K562 (cell line): ENCODE measurements at regions not wholly inside any gene's neighbourhood (a gene's known extent, or its start where the extent isn't known, plus 50 kb on each side); places are given as distances from the start of the nearest gene placed in this dataset.

Source experiments
- ATF7 ChIP-seq: fragments of 450-650 bp; IDR thresholded peaks from 2 replicates; pipeline ENCODE4 v1.7.1; 2014; ENCODE audit warnings: mild to moderate bottlenecking, moderate library complexity
- CTBP1 ChIP-seq: fragments of 450-650 bp; IDR thresholded peaks from 2 replicates; pipeline ENCODE4 v1.6.1; 2016; ENCODE audit warnings: borderline replicate concordance
- FOXA1 ChIP-seq: fragments of 450-650 bp; IDR thresholded peaks from 2 replicates; pipeline ENCODE4 v1.6.1; 2016; ENCODE audit warnings: mild to moderate bottlenecking, borderline replicate concordance
- HDGF ChIP-seq: fragments of 450-650 bp; IDR thresholded peaks from 2 replicates; pipeline ENCODE4 v1.6.1; 2016
- KAT7 ChIP-seq: sonication (generic); formaldehyde crosslinking; IDR thresholded peaks from 2 replicates; pipeline ENCODE4 v1.8.0; 2022; ENCODE audit warnings: missing genetic modification reagents, mild to moderate bottlenecking, borderline replicate concordance
- MEIS2 ChIP-seq: fragments of 450-650 bp; IDR thresholded peaks from 2 replicates; pipeline ENCODE4 v1.6.1; 2014; ENCODE audit warnings: mild to moderate bottlenecking; ENCODE audit not compliant: partially characterized antibody
- NBN ChIP-seq: fragments of 450-650 bp; IDR thresholded peaks from 2 replicates; pipeline ENCODE4 v1.6.1; 2016; ENCODE audit warnings: low read depth, mild to moderate bottlenecking
- NCOR1 ChIP-seq: fragments of 450-650 bp; IDR thresholded peaks from 2 replicates; pipeline ENCODE4 v1.6.1; 2016; ENCODE audit warnings: mild to moderate bottlenecking, moderate library complexity
- PHF20 ChIP-seq: fragments of 450-650 bp; IDR thresholded peaks from 2 replicates; pipeline ENCODE4 v1.6.1; 2018; ENCODE audit not compliant: partially characterized antibody
- POLR2G ChIP-seq: fragments of 200-400 bp; formaldehyde crosslinking; IDR thresholded peaks from 2 replicates; pipeline ENCODE4 v1.6.1; 2017; ENCODE audit warnings: low read depth, mild to moderate bottlenecking, antibody characterized with exemption, low read length, moderate library complexity
- PURB ChIP-seq: sonication (generic); formaldehyde crosslinking; IDR thresholded peaks from 2 replicates; pipeline ENCODE4 v1.9.0; 2021; ENCODE audit warnings: low read depth, mild to moderate bottlenecking, missing genetic modification reagents
- RFX1 ChIP-seq: fragments of 450-650 bp; IDR thresholded peaks from 2 replicates; pipeline ENCODE4 v1.6.1; 2016; ENCODE audit warnings: mild to moderate bottlenecking, moderate library complexity
- SOX6 ChIP-seq: fragments of 450-650 bp; IDR thresholded peaks from 2 replicates; pipeline ENCODE4 v1.6.1; 2014; ENCODE audit warnings: mild to moderate bottlenecking
- UBTF ChIP-seq, 2 experiments: IDR thresholded peaks; 2 replicates each; pipeline ENCODE4 v1.6.1; 2012; ENCODE audit warnings: improper control_type of control experiment in 2 of 2, low read depth in 2 of 2, low read length in 2 of 2, borderline replicate concordance in 1 of 2
- XRCC3 ChIP-seq: fragments of 450-650 bp; IDR thresholded peaks from 2 replicates; pipeline ENCODE4 v1.6.1; 2017; ENCODE audit warnings: mild to moderate bottlenecking, moderate library complexity
- ZFP30 ChIP-seq: fragments of 250-450 bp; sonication (Bioruptor Pico); IDR thresholded peaks from 2 replicates; pipeline ENCODE4 v1.8.0; 2022; ENCODE audit warnings: moderate library complexity, mild to moderate bottlenecking, inconsistent platforms, borderline replicate concordance
- ZNF274 ChIP-seq: IDR thresholded peaks from 2 replicates; pipeline ENCODE4 v1.6.1; 2011; ENCODE audit warnings: low read depth, mild to moderate bottlenecking, low read length, moderate library complexity, borderline replicate concordance
- ZNF785 ChIP-seq: fragments of 250-450 bp; sonication (Bioruptor Pico); IDR thresholded peaks from 2 replicates; pipeline ENCODE4 v1.4.0; 2020; ENCODE audit warnings: mild to moderate bottlenecking
- TF ChIP-seq, protein P1 (sequence below): IDR thresholded peaks from 2 replicates; pipeline ENCODE4 v1.6.1; 2016; ENCODE audit warnings: missing genetic modification characterization, missing compliant biosample characterization
- TF ChIP-seq, protein P2 (sequence below): sonication (generic); formaldehyde crosslinking; IDR thresholded peaks from 2 replicates; pipeline ENCODE4 v1.8.0; 2022; ENCODE audit warnings: missing genetic modification reagents, mild to moderate bottlenecking, moderate library complexity, borderline replicate concordance

- TF ChIP-seq, protein P1, sequence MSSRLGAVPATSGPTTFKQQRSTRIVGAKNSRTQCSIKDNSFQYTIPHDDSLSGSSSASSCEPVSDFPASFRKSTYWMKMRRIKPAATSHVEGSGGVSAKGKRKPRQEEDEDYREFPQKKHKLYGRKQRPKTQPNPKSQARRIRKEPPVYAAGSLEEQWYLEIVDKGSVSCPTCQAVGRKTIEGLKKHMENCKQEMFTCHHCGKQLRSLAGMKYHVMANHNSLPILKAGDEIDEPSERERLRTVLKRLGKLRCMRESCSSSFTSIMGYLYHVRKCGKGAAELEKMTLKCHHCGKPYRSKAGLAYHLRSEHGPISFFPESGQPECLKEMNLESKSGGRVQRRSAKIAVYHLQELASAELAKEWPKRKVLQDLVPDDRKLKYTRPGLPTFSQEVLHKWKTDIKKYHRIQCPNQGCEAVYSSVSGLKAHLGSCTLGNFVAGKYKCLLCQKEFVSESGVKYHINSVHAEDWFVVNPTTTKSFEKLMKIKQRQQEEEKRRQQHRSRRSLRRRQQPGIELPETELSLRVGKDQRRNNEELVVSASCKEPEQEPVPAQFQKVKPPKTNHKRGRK (tag): no peak
- TF ChIP-seq HDGF: no peak
- 0 out of 2 replicates have a peak, but pooled peaks have one; percentile 1 for TF ChIP-seq SOX6
- TF ChIP-seq UBTF (IDR thresholded peaks at IDR 0.05; ENCODE audit: borderline replicate concordance in 1 of 2, low read depth in 2 of 2, low read length in 2 of 2): no peak
- TF ChIP-seq MEIS2: peak; percentile 61
- TF ChIP-seq RFX1: no peak
- no peak for TF ChIP-seq NBN
- no peak for TF ChIP-seq PHF20
- no peak for TF ChIP-seq ZNF274
- no peak for TF ChIP-seq CTBP1
- TF ChIP-seq NCOR1: 0 out of 2 replicates have a peak, but pooled peaks have one; percentile 19
- no peak for TF ChIP-seq FOXA1
- TF ChIP-seq ZFP30 (CRISPR knock-in tag): no peak
- TF ChIP-seq KAT7: no peak
- TF ChIP-seq, protein P2, sequence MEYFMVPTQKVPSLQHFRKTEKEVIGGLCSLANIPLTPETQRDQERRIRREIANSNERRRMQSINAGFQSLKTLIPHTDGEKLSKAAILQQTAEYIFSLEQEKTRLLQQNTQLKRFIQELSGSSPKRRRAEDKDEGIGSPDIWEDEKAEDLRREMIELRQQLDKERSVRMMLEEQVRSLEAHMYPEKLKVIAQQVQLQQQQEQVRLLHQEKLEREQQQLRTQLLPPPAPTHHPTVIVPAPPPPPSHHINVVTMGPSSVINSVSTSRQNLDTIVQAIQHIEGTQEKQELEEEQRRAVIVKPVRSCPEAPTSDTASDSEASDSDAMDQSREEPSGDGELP (CRISPR knock-in tag): no peak
- TF ChIP-seq XRCC3: no peak
- TF ChIP-seq ATF7: no peak
- TF ChIP-seq ZNF785 (CRISPR knock-in tag): 0 out of 2 replicates have a peak, but pooled peaks have one; percentile 26
- TF ChIP-seq PURB (CRISPR knock-in tag): no peak
- TF ChIP-seq POLR2G: peak; percentile 77
Observed at GRCh38 chr3:177358977-177359592, 161.8 kb upstream of the TBL1XR1 start (continued).
